Lung (tissue), 11 donors: ENCODE measurements at regions not wholly inside any gene's neighbourhood (a gene's known extent, or its start where the extent isn't known, plus 50 kb on each side); places are given as distances from the start of the nearest gene placed in this dataset.

Experiments used
- ATAC-seq: fragments of 200-7000 bp; cut with Tn5 transposase; one replicate; pipeline ENCODE4 v1.9.1; 2020; ENCODE audit warnings: moderate number of reproducible peaks; ENCODE audit not compliant: insufficient read depth, low FRiP score
- DNase-seq, 3 donors: peaks; one replicate each; pipeline ENCODE4 v3.0.0-alpha.2; 2013 to 2017
- H3K27ac ChIP-seq, 2 donors: one replicate each; pipeline ENCODE4 v1.5.1; 2013; ENCODE audit warnings: mild to moderate bottlenecking in 2 of 2, moderate library complexity in 2 of 2, control low read depth in 1 of 2, inconsistent platforms in 1 of 2, low read depth in 1 of 2, low read length in 1 of 2
- H3K27me3 ChIP-seq, 3 donors: one replicate each; pipeline ENCODE4 v1.5.1; 2013; ENCODE audit warnings: low read length in 2 of 3; ENCODE audit not compliant: control insufficient read depth in 3 of 3, insufficient read depth in 3 of 3
- H3K36me3 ChIP-seq, 4 donors: one replicate each; pipeline ENCODE4 v1.5.1; 2013; ENCODE audit warnings: low read length in 4 of 4, mild to moderate bottlenecking in 1 of 4, moderate library complexity in 1 of 4; ENCODE audit not compliant: control insufficient read depth in 4 of 4, insufficient read depth in 4 of 4
- H3K4me1 ChIP-seq, 5 donors: one replicate each; pipeline ENCODE4 v1.5.1; 2013; ENCODE audit warnings: low read length in 5 of 5, mild to moderate bottlenecking in 2 of 5, moderate library complexity in 1 of 5; ENCODE audit not compliant: control insufficient read depth in 5 of 5, insufficient read depth in 5 of 5
- H3K4me3 ChIP-seq: one replicate; pipeline ENCODE4 v1.5.1; 2013; ENCODE audit warnings: mild to moderate bottlenecking, control low read depth, moderate library complexity
- H3K9ac ChIP-seq, 2 donors: one replicate each; pipeline ENCODE4 v1.5.1; 2013; ENCODE audit warnings: low read length in 2 of 2, control low read depth in 1 of 2; ENCODE audit not compliant: insufficient read depth in 1 of 2
- H3K9me3 ChIP-seq, 4 donors: one replicate each; pipeline ENCODE4 v1.5.1; 2013; ENCODE audit warnings: low read length in 3 of 4, mild to moderate bottlenecking in 1 of 4, moderate library complexity in 1 of 4; ENCODE audit not compliant: control insufficient read depth in 4 of 4, insufficient read depth in 3 of 4
- CTCF ChIP-seq: IDR thresholded peaks from 2 replicates; pipeline ENCODE4 v1.5.1; 2012; ENCODE audit warnings: mild to moderate bottlenecking; ENCODE audit errors: control extremely low read depth, extremely low read depth
- WGBS, 2 donors: extraction: QIAGEN DNeasy Blood & Tissue Kit; methylation state at CpG; one replicate each; pipeline ENCODE4 v1.1.7; 2013; 5-methylcytosine and 5-hydroxymethylcytosine counted together
- donor health status: control.
- donor health status: control.
- donor health status: Bipolar disorder and iron deficiency.
- donor health status: healthy.
- donor health status: DM: yes; HTN: yes; CAD: no.

GRCh38 chr13:39283072-39283471 is 244.8 kb downstream of the NHLRC3 start:
- Histone ChIP-seq H3K36me3 (no peaks in the 10 kb centered on the region), H3K4me3 (no peak overlapping the region), H3K9ac (no peak overlapping the region), H3K9me3 (peaks cover 0 to 10% (median 2%) of the 10 kb centered on the region in 4 donors), H3K4me1 (peaks cover 0 to 9% (median 3%) of the 10 kb centered on the region in 5 donors), H3K27ac (no peak overlapping the region), H3K27me3 (no peaks in the 10 kb centered on the region)
- 60 to 77% methylated on average over 1 of the region's 1 CpG for WGBS, 2 donors
- DNase-seq: peak in 1 of 3 donors; percentile 44
- no peak for ATAC-seq
- no peak for TF ChIP-seq CTCF

- H3K4me1 ChIP-seq: peaks cover 0 to 9% (median 3%) of the 10 kb centered on the region in 5 donors
- H3K27ac ChIP-seq: no peak overlapping the region
- no peak for ATAC-seq
- no peak overlapping the region for H3K9ac ChIP-seq
- peaks cover 0 to 10% (median 2%) of the 10 kb centered on the region in 4 donors for H3K9me3 ChIP-seq
- WGBS, 2 donors: 79 to 90% methylated on average over 8 of the region's 8 CpGs
- no peak overlapping the region for H3K4me3 ChIP-seq
- H3K36me3 ChIP-seq: no peaks in the 10 kb centered on the region
- peak; percentile 44 to 77 (median 73) for DNase-seq
- TF ChIP-seq CTCF: no peak
- H3K27me3 ChIP-seq: no peaks in the 10 kb centered on the region
These were observed 246.6 kb downstream of the NHLRC3 start for GRCh38 chr13:39284801-39285388.
